ENCODE measurements at regions not wholly inside any gene's neighbourhood (a gene's known extent, or its start where the extent isn't known, plus 50 kb on each side); places are given as distances from the start of the nearest gene placed in this dataset.

DNA sequence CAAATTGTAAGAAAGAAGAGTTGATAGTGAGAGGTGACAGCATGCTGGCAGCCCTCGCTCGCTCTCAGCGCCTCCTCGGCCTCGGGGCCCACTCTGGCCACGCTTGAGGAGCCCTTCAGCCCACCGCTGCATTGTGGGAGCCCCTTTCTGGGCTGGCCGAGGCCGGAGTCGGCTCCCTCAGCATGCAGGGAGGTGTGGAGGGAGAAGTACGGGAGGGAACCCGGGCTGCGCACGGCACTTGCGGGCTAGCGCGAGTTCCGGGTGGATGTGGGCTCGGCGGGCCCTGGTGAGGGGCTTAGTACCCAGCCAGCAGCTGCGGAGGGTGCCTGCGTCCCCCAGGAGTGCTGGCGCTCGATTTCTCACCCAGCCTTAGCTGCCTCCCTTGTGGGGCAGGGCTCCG, 539.7 kb upstream of the CCDC179 start:
- FAIRE-seq, result no peak
- TF ChIP-seq, protein P1, sequence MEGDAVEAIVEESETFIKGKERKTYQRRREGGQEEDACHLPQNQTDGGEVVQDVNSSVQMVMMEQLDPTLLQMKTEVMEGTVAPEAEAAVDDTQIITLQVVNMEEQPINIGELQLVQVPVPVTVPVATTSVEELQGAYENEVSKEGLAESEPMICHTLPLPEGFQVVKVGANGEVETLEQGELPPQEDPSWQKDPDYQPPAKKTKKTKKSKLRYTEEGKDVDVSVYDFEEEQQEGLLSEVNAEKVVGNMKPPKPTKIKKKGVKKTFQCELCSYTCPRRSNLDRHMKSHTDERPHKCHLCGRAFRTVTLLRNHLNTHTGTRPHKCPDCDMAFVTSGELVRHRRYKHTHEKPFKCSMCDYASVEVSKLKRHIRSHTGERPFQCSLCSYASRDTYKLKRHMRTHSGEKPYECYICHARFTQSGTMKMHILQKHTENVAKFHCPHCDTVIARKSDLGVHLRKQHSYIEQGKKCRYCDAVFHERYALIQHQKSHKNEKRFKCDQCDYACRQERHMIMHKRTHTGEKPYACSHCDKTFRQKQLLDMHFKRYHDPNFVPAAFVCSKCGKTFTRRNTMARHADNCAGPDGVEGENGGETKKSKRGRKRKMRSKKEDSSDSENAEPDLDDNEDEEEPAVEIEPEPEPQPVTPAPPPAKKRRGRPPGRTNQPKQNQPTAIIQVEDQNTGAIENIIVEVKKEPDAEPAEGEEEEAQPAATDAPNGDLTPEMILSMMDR (IDR thresholded peaks at IDR 0.05; ENCODE audit: insufficient read depth, missing control alignments), result no peak
- no peak for DNase-seq (ENCODE audit: insufficient read length, low spot score)

DNA sequence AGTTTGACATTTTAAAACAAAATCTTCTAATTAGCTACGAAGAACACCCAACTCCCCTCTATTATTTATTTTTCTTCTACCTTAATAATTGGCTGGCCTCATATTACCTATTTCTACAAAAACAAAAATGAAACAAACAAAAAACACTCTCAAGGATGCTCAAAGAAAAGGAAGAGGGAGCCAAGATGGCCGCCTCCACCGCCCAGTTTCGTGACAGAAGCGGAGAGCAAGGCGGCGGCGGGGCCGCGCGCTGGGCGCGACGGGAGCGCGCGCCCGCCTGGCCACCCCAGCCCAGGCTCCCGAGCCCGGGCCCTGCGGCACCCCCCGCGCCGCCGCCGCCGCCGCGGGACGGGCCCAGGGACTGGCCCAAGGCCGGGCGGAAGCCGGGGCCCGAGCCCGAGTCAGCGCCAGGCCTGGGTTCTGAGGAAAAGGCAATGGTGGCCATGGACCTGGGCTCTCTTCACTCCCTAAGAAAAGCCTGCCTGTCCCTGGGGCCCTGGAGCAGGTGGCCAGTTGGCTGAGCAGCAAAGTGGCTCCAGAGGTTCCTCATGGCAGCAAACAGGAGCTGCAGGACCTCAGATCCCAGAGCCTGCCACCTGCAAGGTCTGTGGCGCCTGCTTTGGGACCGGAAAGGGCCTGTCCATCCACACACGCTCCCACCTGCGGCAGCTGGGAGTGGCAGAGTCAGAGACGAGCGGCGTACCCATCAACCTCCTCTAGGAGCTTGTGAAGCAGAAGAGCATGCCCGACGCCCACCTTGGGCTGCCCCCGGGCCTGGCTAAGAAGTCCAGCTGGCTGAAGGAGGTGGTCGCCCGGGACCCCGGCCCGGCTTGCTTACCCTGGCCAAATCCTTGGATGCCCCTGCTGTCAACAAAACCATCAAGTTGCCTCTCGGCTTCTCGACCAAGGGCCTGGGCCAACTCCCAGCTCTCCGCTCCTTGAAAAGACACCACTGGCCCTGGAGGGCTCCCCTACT, 543.2 kb upstream of the CCDC179 start:
- no peak for FAIRE-seq
- DNase-seq (ENCODE audit: insufficient read length, low spot score), result no peak
- TF ChIP-seq, protein P1 (IDR thresholded peaks at IDR 0.05; ENCODE audit: insufficient read depth, missing control alignments), result no peak

DNA sequence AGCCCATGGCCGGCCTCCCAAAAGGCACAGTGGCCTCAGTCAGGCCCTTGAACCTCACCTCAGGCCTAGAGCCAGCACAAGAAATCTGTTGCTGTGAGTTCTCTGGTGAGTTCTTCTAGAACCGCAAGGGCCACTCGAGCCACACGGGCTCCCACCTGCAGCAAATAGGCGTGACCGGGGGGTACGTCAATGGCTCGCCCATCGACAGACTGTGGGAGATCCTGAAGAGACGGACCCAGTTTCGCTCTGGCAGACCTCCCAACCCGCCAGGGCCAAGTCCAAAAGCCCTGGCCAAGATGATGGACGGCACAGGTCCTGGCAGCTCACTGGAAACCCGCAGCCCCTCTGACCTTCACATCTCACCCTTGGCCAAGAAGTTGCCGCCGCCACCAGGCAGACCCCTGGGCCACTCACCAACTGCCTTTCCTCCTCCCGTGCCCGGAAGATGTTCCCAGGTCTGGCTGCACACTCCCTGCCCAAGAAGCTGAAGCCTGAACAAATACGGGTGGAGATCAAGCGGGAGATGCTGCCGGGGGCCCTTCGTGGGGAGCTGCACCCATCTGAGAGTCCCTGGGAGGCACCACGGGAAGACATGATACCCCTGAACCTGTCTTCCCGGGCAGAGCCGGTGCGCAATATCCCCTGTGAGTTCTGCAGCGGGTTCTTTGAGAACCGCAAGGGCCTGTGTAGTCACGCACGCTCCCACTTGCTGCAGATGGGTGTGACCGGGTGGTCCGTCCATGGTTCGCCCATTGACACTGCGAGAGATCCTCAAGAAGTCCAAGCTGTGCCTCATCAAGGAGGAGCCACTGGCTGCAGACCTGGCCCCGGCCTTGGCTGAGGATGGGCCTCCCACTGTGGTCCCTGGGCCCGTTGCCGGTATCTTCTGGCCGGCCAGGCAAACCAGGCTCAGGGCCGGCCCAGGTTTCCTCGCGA, 544.2 kb upstream of the CCDC179 start:
- DNase-seq (ENCODE audit: insufficient read length, low spot score) (no peak), FAIRE-seq (no peak)
- TF ChIP-seq, protein P1 (IDR thresholded peaks at IDR 0.05; ENCODE audit: insufficient read depth, missing control alignments), result no peak

DNA sequence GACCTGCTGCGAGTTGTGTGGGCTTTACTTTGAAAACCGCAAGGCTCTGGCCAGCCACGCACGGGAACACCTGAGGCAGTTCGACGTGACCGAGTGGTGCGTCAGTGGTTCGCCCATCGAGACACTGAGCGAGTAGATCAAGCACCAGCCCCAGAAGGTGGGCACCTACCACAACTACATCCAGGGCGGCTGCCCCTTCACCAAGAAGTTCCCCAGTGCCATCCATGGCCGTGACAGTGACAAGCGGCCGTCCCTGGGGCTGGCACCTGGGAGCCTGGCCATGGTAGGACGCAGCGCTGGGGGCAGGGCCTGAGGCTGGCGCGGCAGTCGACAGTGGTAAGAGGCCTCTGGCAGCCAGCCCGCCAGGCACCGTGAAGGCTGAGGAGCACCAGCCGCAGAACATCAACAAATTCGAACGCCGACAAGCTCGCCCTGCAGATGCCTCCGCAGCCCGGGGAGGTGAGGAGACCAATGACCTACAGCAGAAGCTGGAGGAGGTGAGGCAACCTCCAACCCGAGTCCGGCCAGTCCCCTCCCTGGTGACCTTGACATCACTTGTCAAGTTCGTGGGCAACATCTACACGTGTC, 545.2 kb upstream of the CCDC179 start:
- TF ChIP-seq, protein P1 (IDR thresholded peaks at IDR 0.05; ENCODE audit: insufficient read depth, missing control alignments), result no peak
- FAIRE-seq (no peak), DNase-seq (ENCODE audit: insufficient read length, low spot score) (no peak)

DNA sequence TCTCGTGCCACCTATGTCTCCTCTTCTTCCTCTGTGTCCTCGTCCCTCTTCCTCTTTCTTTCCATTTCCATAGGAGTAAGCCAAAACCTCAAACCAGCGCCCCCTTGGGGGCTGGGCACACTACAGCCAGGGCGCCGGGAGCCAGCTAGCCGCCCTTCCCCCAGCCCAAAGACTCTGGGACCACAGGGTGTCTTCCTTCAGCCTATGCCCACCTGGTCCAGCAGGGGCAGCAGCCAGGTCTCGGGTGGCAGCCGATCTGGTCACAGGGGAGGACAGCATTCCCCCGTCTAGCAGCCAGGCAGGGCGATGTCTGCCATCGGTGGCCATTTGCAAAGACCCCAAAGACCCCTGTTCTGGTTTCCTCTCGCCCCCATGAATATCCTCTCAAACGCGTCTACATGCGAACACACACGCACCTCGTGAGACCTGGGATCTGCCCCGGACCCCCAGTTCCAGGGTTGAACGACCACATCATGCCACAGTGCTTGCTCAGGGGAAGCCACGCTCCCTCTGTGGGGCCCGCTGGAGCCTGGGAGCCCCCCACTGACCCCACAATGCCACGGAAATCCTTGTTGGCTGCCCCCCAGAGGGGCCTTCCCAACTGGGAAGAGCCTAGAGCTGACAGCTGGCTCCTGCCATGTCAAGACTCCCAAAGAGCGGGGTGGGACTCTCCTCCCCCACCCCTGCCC, 546.0 kb upstream of the CCDC179 start:
- no peak for FAIRE-seq
- no peak for DNase-seq (ENCODE audit: insufficient read length, low spot score)
- TF ChIP-seq, protein P1 (IDR thresholded peaks at IDR 0.05; ENCODE audit: insufficient read depth, missing control alignments), result no peak

DNA sequence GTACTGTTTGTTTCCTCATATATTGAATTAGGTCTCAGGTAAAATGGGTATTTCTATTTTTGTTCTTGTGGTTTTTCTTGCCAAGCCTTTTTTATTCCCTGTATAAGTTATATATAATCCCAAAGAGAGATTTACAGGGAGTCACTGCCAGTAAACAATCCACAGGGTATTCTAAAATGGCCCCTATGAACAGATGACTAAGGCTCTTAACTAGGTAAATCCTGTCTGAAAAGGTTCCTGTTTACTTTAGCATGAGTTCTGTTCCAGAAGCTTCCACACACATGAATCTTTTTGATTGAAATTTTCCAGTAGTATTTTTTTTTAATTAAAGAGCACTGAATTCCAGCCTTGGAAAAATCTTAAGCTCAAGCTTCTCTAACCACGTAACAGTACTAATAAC, 552.8 kb upstream of the CCDC179 start:
- no peak for DNase-seq (ENCODE audit: insufficient read length, low spot score)
- TF ChIP-seq, protein P1 (IDR thresholded peaks at IDR 0.05; ENCODE audit: insufficient read depth, missing control alignments), result no peak
- no peak for FAIRE-seq

All from D721Med (cell line).